HEK293 (cell line): ENCODE measurements at regions not wholly inside any gene's neighbourhood (a gene's known extent, or its start where the extent isn't known, plus 50 kb on each side); places are given as distances from the start of the nearest gene placed in this dataset.
"Not testable (repeated sequence)": the region's sequence is repeated elsewhere in the genome, so short reads cannot be mapped to it uniquely, and the experiment has no call there.

Experiments
- CTCF ChIA-PET: fragments of 350-600 bp; formaldehyde crosslinking; extraction: SDS; loops from one replicate; lab custom pipeline; 2021; ENCODE audit warnings: antibody characterized with exemption; lab: Yijun Ruan, JAX
- POLR2A ChIA-PET: fragments of 300-600 bp; formaldehyde crosslinking; extraction: SDS; loops from one replicate; lab custom pipeline; 2020; ENCODE audit warnings: antibody characterized with exemption, inconsistent platforms; lab: Yijun Ruan, JAX
- H3K27ac ChIP-seq: fragments of 200-500 bp; sonication (Bioruptor generic); 2 replicates; pipeline ENCODE4 v1.5.1; 2014; ENCODE audit warnings: low read depth, low read length, control low read depth, inconsistent platforms; ENCODE audit errors: extremely low read depth
- H3K36me3 ChIP-seq, 2 experiments: fragments of 200-500 bp in 1 of 2; sonication (Bioruptor generic) in 1 of 2; 1 replicate in 1 of 2; 2 replicates in 1 of 2; pipeline ENCODE4 v1.5.1; 2014 to 2017; ENCODE audit warnings: inconsistent platforms in 2 of 2, low read length in 2 of 2; ENCODE audit not compliant: control insufficient read depth in 2 of 2, insufficient read depth in 1 of 2
- H3K4me1 ChIP-seq: fragments of 200-500 bp; sonication (Bioruptor generic); 2 replicates; pipeline ENCODE4 v1.5.1; 2014; ENCODE audit warnings: mild to moderate bottlenecking, low read length, inconsistent platforms; ENCODE audit not compliant: control insufficient read depth, insufficient read depth
- H3K4me3 ChIP-seq: 2 replicates; pipeline ENCODE4 v1.5.1; 2011; ENCODE audit warnings: low read depth, mild to moderate bottlenecking, control low read depth, low read length, moderate library complexity
- H3K9me3 ChIP-seq: fragments of 200-500 bp; sonication (Bioruptor generic); 2 replicates; pipeline ENCODE4 v1.5.1; 2014; ENCODE audit warnings: low read depth, low read length, inconsistent platforms; ENCODE audit not compliant: control insufficient read depth, insufficient read depth
- CTCF ChIP-seq: fragments of 450-650 bp; formaldehyde crosslinking; IDR thresholded peaks from 2 replicates; pipeline ENCODE4 v1.5.1; 2016; ENCODE audit warnings: missing biosample characterization, missing genetic modification characterization
- GLI2 ChIP-seq: fragments of 450-650 bp; formaldehyde crosslinking; IDR thresholded peaks from 2 replicates; pipeline ENCODE4; 2017; ENCODE audit warnings: missing biosample characterization, missing genetic modification characterization, low read depth, borderline replicate concordance
- MYNN ChIP-seq: fragments of 450-650 bp; formaldehyde crosslinking; IDR thresholded peaks from 2 replicates; pipeline ENCODE4 v1.5.1; 2016; ENCODE audit warnings: missing biosample characterization, missing genetic modification characterization, borderline replicate concordance
- REPIN1 ChIP-seq: fragments of 450-650 bp; formaldehyde crosslinking; IDR thresholded peaks from 2 replicates; pipeline ENCODE4 v1.5.1; 2017; ENCODE audit warnings: missing biosample characterization, missing genetic modification characterization, low read depth
- ZBTB21 ChIP-seq: fragments of 450-650 bp; formaldehyde crosslinking; IDR thresholded peaks from 2 replicates; pipeline ENCODE4 v1.5.1; 2017; ENCODE audit warnings: missing biosample characterization, missing genetic modification characterization
- ZBTB6 ChIP-seq: fragments of 450-650 bp; formaldehyde crosslinking; IDR thresholded peaks from 2 replicates; pipeline ENCODE4 v1.5.1; 2017; ENCODE audit warnings: missing biosample characterization, missing genetic modification characterization
- ZNF155 ChIP-seq: fragments of 450-650 bp; formaldehyde crosslinking; IDR thresholded peaks from 2 replicates; pipeline ENCODE4 v1.5.1; 2016; ENCODE audit warnings: missing biosample characterization, missing genetic modification characterization
- ZNF19 ChIP-seq: fragments of 450-650 bp; formaldehyde crosslinking; IDR thresholded peaks from 2 replicates; pipeline ENCODE4; 2016; ENCODE audit warnings: missing biosample characterization, missing genetic modification characterization, low read depth
- ZNF239 ChIP-seq: fragments of 450-650 bp; formaldehyde crosslinking; IDR thresholded peaks from 2 replicates; pipeline ENCODE4 v1.5.1; 2016; ENCODE audit warnings: missing biosample characterization, missing genetic modification characterization
- ZNF24 ChIP-seq: fragments of 450-650 bp; formaldehyde crosslinking; IDR thresholded peaks from 2 replicates; pipeline ENCODE4 v1.5.1; 2016; ENCODE audit warnings: missing biosample characterization, missing genetic modification characterization
- ZNF341 ChIP-seq: fragments of 450-650 bp; formaldehyde crosslinking; IDR thresholded peaks from 2 replicates; pipeline ENCODE4; 2016; ENCODE audit warnings: low read depth, missing biosample characterization, missing genetic modification characterization
- ZNF354C ChIP-seq: fragments of 450-650 bp; formaldehyde crosslinking; IDR thresholded peaks from 2 replicates; pipeline ENCODE4 v1.5.1; 2016; ENCODE audit warnings: missing biosample characterization, missing genetic modification characterization, low read depth, borderline replicate concordance
- ZNF37A ChIP-seq: fragments of 450-650 bp; IDR thresholded peaks from 2 replicates; pipeline ENCODE4 v1.5.1; 2018; ENCODE audit warnings: missing biosample characterization, missing genetic modification characterization
- ZNF544 ChIP-seq: fragments of 450-650 bp; formaldehyde crosslinking; IDR thresholded peaks from 2 replicates; pipeline ENCODE4 v1.5.0; 2017; ENCODE audit warnings: missing biosample characterization, missing genetic modification characterization
- ZNF623 ChIP-seq: fragments of 450-650 bp; formaldehyde crosslinking; IDR thresholded peaks from 2 replicates; pipeline ENCODE4 v1.5.1; 2016; ENCODE audit warnings: missing biosample characterization, missing genetic modification characterization
- ZNF768 ChIP-seq: fragments of 450-650 bp; formaldehyde crosslinking; IDR thresholded peaks from 2 replicates; pipeline ENCODE4 v1.5.1; 2018; ENCODE audit warnings: missing biosample characterization, mild to moderate bottlenecking, missing genetic modification characterization
- ZNF777 ChIP-seq: fragments of 450-650 bp; formaldehyde crosslinking; IDR thresholded peaks from 2 replicates; pipeline ENCODE4 v1.5.1; 2017; ENCODE audit warnings: missing biosample characterization, missing genetic modification characterization, borderline replicate concordance
- ZNF791 ChIP-seq: fragments of 450-650 bp; formaldehyde crosslinking; IDR thresholded peaks from 2 replicates; pipeline ENCODE4 v1.5.1; 2016; ENCODE audit warnings: missing biosample characterization, missing genetic modification characterization
- ZSCAN4 ChIP-seq: fragments of 450-650 bp; formaldehyde crosslinking; IDR thresholded peaks from 2 replicates; pipeline ENCODE4 v1.5.1; 2017; ENCODE audit warnings: missing biosample characterization, missing genetic modification characterization
- TF ChIP-seq, protein P1 (sequence below): fragments of 450-650 bp; formaldehyde crosslinking; IDR thresholded peaks from 2 replicates; pipeline ENCODE4 v1.5.1; 2016; ENCODE audit warnings: missing biosample characterization, missing genetic modification characterization, low read depth

DNA sequence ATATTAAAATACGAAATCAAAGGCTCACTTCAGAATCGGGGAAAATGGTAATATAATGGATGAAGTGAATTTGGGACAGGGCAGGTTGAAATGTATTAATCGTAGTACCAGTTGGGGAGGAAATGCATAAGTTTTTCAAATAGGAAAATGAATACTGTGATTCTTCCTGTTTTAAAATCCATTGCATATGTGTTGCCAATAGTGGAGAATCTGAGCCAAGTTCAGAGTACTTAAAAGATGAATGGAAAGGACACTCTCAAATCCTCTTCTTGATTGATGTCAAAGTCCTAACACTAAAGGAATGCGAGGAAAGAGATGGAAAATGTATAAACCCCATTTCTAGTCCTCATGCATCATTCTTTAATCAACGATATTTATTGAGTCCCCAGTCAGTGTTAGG is 160.9 kb upstream of the CCNG1 start (continued):
- no peak for TF ChIP-seq ZNF791 (tag by site-specific recombination)
- no peak for TF ChIP-seq ZNF155 (tag by site-specific recombination)
- no peak for TF ChIP-seq ZNF341
- TF ChIP-seq ZBTB6 (tag by site-specific recombination): no peak

GRCh38 chr5:163280897-163281296 is 156.5 kb upstream of the CCNG1 start:
- H3K36me3 ChIP-seq, H3K4me1 ChIP-seq, H3K27ac ChIP-seq, CTCF ChIA-PET, H3K4me3 ChIP-seq, POLR2A ChIA-PET, H3K9me3 ChIP-seq: not testable (repeated sequence)

GRCh38 chr5:163281512-163281911 is 155.9 kb upstream of the CCNG1 start:
- H3K27ac ChIP-seq: no peak overlapping the region
- H3K4me1 ChIP-seq: no peaks in the 10 kb centered on the region
- TF ChIP-seq REPIN1 (tag by site-specific recombination): no peak
- no peak for TF ChIP-seq ZNF623 (tag by site-specific recombination)
- no peak for TF ChIP-seq CTCF (tag by site-specific recombination)
- TF ChIP-seq ZBTB21 (tag by site-specific recombination): no peak
- TF ChIP-seq, all 188 proteins: peak for 0
- POLR2A ChIA-PET: no interaction called here
- Histone ChIP-seq H3K36me3 (no peaks in the 10 kb centered on the region), H3K9me3 (no peaks in the 10 kb centered on the region), H3K4me3 (no peak overlapping the region)
- CTCF ChIA-PET: interaction anchor here (0.5 kb wide), 1 partner anchor 697 kb away, joined by 3 read pairs; no protein-coding TSS in a partner anchor

GRCh38 chr5:163293836-163294235 is 143.6 kb upstream of the CCNG1 start:
- no peak overlapping the region for H3K4me3 ChIP-seq
- TF ChIP-seq ZNF777 (no peak), ZNF37A (tag by site-specific recombination) (no peak), ZNF354C (tag by site-specific recombination) (no peak), ZNF623 (tag by site-specific recombination) (no peak), MYNN (no peak), ZNF24 (tag by site-specific recombination) (no peak), ZNF19 (tag by site-specific recombination) (no peak), ZNF768 (tag by site-specific recombination) (no peak), ZNF239 (tag by site-specific recombination) (no peak), ZNF544 (tag by site-specific recombination) (no peak), REPIN1 (tag by site-specific recombination) (no peak), ZSCAN4 (tag by site-specific recombination) (no peak), GLI2 (tag by site-specific recombination) (no peak)
- TF ChIP-seq, protein P1, sequence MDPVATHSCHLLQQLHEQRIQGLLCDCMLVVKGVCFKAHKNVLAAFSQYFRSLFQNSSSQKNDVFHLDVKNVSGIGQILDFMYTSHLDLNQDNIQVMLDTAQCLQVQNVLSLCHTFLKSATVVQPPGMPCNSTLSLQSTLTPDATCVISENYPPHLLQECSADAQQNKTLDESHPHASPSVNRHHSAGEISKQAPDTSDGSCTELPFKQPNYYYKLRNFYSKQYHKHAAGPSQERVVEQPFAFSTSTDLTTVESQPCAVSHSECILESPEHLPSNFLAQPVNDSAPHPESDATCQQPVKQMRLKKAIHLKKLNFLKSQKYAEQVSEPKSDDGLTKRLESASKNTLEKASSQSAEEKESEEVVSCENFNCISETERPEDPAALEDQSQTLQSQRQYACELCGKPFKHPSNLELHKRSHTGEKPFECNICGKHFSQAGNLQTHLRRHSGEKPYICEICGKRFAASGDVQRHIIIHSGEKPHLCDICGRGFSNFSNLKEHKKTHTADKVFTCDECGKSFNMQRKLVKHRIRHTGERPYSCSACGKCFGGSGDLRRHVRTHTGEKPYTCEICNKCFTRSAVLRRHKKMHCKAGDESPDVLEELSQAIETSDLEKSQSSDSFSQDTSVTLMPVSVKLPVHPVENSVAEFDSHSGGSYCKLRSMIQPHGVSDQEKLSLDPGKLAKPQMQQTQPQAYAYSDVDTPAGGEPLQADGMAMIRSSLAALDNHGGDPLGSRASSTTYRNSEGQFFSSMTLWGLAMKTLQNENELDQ (tag by site-specific recombination): no peak
- H3K4me1 ChIP-seq: no peaks in the 10 kb centered on the region
- H3K27ac ChIP-seq: no peak overlapping the region
- CTCF ChIA-PET: interaction anchor here (1.0 kb wide), 1 partner anchor 12 kb away, joined by 3 read pairs; no protein-coding TSS in a partner anchor
- POLR2A ChIA-PET: no interaction called here
- H3K9me3 ChIP-seq: no peaks in the 10 kb centered on the region
- H3K36me3 ChIP-seq: no peaks in the 10 kb centered on the region
